SW480 (cell line): ENCODE measurements at regions not wholly inside any gene's neighbourhood (a gene's known extent, or its start where the extent isn't known, plus 50 kb on each side); places are given as distances from the start of the nearest gene placed in this dataset.
"Not testable (repeated sequence)": the region's sequence is repeated elsewhere in the genome, so short reads cannot be mapped to it uniquely, and the experiment has no call there.

ENCODE experiments used
- DNase-seq: peaks from one replicate; pipeline ENCODE4 v3.0.0-alpha.2; 2016; ENCODE audit warnings: low spot score

DNA sequence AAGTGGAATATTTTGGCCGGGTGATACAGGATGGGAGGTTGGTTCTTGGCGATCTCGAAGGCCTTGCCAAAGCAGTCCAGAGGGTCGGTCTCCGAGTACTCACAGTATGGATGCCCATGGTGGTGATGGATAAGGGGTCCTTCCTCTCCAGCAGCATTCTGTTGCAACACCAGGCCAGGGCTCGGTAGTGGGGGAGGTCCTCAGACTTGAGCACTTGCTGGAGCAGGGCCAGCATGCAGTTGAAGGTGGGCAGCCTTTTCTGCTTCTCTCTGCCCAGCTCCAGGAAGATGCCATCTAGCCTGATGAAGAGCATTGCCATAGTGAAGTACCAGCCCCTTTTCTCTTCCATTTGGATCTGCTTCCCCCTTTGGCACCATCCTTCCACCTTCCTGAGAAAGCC is 99.4 kb upstream of the MCHR2 start:
- DNase-seq: no peak

DNA sequence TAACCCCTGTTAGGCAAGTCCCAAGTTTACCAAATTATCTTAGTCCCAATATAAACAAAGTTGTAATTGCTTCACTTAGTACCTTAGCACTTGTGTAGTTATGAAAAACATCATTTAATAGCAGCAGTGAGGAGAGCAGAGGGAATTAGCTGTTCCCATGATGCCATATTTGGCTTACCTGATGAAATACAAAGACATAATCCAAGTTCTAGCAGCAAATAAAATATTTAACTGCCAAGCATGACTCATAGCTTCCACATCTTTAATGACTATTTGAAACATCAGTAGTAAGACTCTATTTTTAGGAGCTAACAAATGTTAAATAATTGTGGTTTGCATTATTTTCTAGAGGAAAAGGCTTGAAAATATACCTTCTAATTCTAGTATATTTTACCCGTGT is 94.0 kb upstream of the MCHR2 start:
- peak; percentile 41 for DNase-seq

DNA sequence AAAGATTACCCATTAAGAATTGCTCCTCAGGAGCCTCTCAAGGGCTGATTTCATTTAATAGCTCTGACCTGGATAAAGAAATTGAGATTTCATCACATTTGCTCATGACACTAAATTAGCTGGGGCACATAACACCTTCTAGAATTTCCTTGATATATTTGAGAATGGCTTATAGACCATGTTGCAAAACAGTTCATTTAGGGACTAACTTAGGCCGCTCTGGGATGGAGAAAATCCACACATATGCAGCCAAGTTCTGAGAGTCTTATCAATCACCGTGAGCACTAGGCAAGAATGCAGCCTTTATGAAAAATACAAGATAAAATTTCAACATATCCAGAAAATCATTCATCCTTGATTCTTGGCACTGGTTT is 91.0 kb upstream of the MCHR2 start:
- no peak for DNase-seq

DNA sequence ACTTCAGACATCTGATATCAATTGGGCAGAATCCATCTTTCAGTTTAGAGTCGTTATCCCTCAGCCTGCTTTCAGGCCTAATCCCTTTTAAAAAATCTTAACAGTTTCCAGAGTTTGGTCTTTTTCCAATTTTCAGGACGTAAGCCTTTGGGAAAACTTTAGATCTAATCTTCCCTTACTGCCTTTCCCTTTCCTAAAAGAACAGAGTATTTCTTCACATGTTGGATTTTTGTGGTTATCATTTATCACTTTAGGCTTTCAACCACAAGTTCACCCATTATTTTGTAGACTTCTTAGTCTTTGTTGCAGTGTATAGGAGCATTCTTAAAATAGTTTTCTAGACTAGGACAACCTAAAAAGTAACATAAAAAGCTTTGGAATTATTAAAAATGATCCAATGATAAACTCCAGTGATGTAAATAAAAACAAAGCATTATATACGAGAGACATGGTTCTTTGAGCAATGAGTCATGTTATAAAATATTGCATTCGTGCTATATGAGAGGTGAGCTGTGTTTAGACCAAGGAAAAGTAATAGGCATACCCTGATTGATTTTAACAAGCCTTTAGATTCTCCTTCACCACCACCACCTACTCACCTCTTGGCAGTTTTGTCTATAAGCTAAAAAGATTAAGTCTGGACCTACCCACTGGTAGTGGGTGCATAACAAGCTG is 90.4 kb upstream of the MCHR2 start:
- DNase-seq: peak; percentile 7

DNA sequence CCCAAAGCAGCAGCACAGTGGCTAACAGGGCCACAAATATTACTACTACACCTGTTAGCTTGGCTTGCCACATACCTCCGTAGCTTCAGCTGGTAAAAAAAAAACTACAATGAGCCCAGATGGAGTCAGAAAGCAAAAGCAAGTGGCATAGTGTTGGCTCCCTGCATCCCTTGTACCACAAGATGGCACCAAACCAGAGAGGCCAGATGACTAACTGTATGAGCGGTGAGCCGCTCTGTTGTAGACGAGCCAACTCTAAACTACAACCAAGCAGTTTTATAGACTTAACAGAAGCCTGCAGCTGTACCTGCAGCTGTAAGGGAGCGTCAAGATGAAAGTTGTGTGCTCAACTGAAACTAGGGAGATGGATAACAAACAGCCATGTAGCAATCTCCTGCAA is 84.5 kb upstream of the MCHR2 start:
- DNase-seq: peak; percentile 31

DNA sequence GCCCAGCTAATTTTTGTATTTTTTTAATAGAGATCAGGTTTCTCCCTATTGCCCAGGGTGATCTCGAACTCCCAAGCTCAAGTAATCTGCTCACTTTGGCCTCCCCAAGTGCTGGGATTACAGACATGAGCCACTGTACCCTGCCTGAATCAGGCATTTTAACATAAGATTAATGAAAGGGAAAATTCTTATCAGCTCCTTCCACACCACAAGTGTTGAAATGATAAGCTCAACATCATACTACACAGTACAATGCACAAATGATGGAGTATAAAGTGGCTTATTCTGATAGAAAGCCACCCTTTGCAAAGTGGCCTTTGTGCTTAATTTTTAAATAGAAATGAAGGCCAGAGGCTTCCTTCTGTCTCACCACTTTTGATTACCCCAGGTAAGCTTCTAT is 71.3 kb upstream of the MCHR2 start:
- DNase-seq: no peak

DNA sequence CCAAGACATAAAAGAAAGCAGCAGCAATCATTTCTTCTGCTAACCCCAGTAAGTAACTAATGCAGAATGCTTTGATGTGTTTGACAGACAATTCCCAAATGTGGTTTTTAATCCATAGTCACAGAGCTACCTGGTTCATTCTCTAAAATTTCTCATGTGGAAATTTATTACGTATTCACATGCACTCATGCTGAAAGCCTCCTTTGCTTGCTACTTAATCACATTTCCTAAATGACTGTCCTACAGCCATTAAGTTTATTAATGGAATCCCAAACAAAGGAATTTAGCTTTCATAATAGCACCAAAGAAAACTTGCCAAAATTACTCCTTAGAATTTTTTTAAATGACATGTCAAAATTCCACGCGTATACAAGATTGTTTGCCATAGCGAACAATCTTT is 68.6 kb upstream of the MCHR2 start:
- peak; percentile 23 for DNase-seq

DNA sequence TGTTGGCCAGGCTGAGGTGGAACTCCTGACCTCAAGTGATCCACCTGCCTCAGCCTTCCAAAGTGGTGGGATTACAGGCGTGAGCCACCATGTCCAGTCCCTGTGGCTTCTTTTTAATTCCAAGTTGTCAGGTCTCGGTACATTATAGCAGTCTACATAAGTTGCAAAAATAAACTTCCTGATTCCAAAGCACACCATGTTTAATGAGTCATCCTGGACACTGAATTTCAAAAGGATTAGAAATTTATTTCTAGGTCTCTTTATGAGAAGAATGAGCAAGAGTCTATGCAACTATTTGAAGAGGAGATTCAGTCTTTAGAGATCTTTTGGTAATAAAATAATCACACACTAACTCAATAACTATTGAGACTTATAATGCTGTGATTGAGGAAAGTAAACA is 63.9 kb upstream of the MCHR2 start:
- DNase-seq: no peak

DNA sequence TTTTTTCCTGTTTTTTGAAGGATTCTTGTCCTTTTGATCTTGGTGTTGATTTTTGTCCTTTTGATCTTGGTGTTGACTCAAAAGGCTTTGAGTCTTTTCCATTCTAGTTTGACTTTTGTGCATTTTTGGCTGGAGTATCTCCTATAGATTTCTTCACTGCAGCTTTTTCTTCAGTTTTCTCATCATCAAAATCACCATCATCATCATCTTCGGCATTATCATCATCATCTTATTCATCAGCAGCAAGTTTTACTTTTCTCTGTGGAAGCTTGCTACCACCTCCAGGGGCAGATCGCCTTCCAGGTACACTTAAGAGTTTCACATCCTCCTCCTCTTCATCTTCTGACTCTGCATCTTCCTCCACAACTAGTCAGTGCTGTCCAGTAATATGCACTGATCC is 56.5 kb upstream of the MCHR2 start:
- DNase-seq: no peak

DNA sequence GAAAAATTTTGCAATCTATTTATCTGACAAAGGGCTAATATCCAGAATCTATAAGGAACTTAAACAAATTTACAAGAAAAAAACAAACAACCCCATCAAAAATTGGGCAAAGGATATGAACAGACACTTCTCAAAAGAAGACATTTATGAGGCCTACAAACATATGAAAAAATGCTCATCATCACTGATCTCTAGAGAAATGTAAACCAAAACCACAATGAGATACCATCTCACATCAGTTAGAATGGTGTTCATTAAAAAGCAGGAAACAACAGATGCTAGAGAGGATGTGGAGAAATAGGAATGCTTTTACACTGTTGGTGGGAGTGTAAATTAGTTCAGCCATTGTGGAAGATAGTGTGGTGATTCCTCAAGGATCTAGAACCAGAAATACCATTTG is 49.9 kb upstream of the MCHR2 start:
- DNase-seq: not testable (repeated sequence)
